T-helper 2 cell treated with Interferon-gamma antibody and Interleukin-4, amounts not matched to agents 5 μg/mL and 100 μg/mL, for 36 hours (primary cell): ENCODE measurements at regions not wholly inside any gene's neighbourhood (a gene's known extent, or its start where the extent isn't known, plus 50 kb on each side); places are given as distances from the start of the nearest gene placed in this dataset.

ENCODE experiments used
- DNase-seq: peaks from one replicate; pipeline ENCODE4 v3.0.0; 2021; ENCODE audit warnings: low spot score
- H3K27ac Mint-ChIP-seq: one replicate; pipeline ENCODE4 v1.8.0; 2021; ENCODE audit warnings: mild to moderate bottlenecking, mixed read lengths
- H3K27me3 Mint-ChIP-seq: one replicate; pipeline ENCODE4 v1.8.0; 2021; ENCODE audit warnings: low read depth, mixed read lengths
- H3K36me3 Mint-ChIP-seq: one replicate; pipeline ENCODE4 v1.8.0; 2021; ENCODE audit warnings: low read depth, mixed read lengths
- H3K4me1 Mint-ChIP-seq: one replicate; pipeline ENCODE4 v1.8.0; 2021; ENCODE audit warnings: low read depth, mixed read lengths
- H3K4me3 Mint-ChIP-seq: one replicate; pipeline ENCODE4 v1.8.0; 2022; ENCODE audit warnings: mild to moderate bottlenecking, moderate library complexity, mixed read lengths
- H3K9me3 Mint-ChIP-seq: one replicate; pipeline ENCODE4 v1.8.0; 2021; ENCODE audit warnings: mixed read lengths

DNA sequence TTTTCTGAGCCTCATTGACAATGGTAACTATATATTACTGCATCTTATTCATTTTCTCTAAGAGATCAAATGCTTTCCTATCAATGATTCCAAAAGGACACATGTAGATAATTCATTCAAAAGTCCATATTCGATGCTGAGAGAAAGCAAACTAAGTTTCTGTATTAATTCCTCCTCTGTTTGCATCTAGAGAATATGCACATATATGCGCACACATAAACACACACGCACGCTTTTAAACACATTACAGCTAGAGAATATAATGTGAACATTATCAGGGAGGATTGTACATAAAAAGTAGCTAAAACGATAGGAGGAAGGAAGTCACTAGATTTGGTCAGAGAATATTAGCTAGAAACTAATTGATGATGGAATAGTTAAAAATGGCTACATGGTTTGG, 379.0 kb upstream of the NETO1 start:
- peaks cover 26% of the 10 kb centered on the region for H3K9me3 Mint-ChIP-seq
- no peak overlapping the region for H3K4me3 Mint-ChIP-seq
- no peaks in the 10 kb centered on the region for H3K4me1 Mint-ChIP-seq
- no peak overlapping the region for H3K27ac Mint-ChIP-seq
- no peak for DNase-seq
- no peaks in the 10 kb centered on the region for H3K27me3 Mint-ChIP-seq
- H3K36me3 Mint-ChIP-seq: no peaks in the 10 kb centered on the region

DNA sequence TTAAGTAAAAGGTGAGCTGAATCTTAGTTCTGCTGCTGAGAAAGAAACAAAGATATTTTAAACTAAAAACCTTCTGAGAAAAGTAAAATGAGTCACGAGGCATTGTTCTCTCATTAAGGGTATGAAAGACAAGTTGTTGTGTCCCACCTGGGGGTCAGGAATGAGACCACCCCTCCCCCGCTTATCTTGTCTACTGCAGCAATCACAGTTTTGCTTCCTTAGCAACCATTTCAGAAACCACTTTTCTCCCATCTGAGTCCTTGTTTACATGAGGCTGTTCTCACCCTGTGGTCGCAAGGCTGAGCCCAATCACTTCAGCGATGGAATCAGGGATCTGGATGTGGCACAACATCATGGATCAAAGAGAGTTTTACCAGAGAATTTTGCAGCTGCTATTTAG, 377.6 kb upstream of the NETO1 start:
- H3K27me3 Mint-ChIP-seq: no peaks in the 10 kb centered on the region
- H3K27ac Mint-ChIP-seq: no peak overlapping the region
- H3K9me3 Mint-ChIP-seq: peaks cover 22% of the 10 kb centered on the region
- no peak overlapping the region for H3K4me3 Mint-ChIP-seq
- H3K4me1 Mint-ChIP-seq: no peaks in the 10 kb centered on the region
- no peak for DNase-seq
- H3K36me3 Mint-ChIP-seq: no peaks in the 10 kb centered on the region

DNA sequence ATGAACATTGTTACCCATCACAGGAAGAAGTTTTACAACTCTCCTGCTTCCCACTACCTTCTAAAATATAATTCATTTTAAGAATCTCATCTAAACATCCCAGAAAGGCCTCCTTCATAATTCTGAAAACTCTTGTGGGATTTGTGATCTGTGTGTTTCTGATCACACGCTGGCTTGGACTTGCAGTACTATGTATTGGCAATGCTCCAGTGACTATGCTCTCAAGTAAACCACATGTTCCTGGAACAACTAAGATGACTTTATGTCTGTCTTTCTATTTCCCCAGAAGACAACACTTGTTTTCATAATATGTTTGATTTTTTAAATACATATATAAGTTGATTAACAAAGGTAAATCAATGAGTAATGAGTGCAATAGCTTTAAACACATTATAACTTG, 376.6 kb upstream of the NETO1 start:
- H3K27me3 Mint-ChIP-seq: no peaks in the 10 kb centered on the region
- H3K4me1 Mint-ChIP-seq: no peaks in the 10 kb centered on the region
- DNase-seq: no peak
- no peaks in the 10 kb centered on the region for H3K36me3 Mint-ChIP-seq
- peaks cover 19% of the 10 kb centered on the region for H3K9me3 Mint-ChIP-seq
- H3K4me3 Mint-ChIP-seq: no peak overlapping the region
- H3K27ac Mint-ChIP-seq: no peak overlapping the region

DNA sequence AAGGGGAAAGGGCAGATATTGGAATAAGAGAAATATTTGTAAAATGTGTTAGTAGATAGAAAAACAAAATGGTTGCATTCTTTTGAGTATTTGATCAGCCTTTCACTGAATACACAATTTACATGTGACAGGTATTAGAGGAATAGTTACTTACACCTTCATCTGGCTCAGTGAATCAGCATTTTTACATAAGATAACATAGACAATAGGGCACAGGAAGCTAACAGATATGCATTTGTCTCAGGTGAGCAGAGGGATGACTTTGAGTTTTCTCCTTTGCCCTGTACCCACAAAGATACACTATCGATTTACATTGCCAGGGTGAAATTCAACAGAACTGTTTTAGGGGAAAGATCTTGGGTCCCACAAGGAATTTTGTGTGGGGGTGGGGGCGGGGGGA, 373.1 kb upstream of the NETO1 start:
- Mint-ChIP-seq H3K9me3 (peaks cover 21% of the 10 kb centered on the region), H3K4me1 (no peaks in the 10 kb centered on the region), H3K36me3 (no peaks in the 10 kb centered on the region), H3K27ac (no peak overlapping the region), H3K27me3 (no peaks in the 10 kb centered on the region), H3K4me3 (no peak overlapping the region)
- no peak for DNase-seq

DNA sequence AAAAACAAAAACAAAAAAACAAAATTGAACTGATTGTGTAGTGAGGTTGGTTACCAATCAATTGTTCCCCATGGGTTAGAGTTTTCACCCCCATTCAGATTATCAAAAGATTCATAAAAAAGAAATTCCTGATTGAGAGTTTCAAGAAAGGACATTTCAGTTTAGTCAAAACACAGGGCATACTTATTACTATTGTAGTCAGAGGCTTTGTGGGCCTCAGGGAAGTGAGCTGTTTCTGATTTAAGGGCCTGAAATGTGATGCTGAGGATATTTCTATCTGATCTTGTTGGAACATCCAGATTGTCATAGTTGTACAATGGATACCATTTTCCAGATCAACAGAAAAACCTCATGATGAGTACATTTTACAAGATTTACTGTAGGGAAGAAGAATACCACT, 368.1 kb upstream of the NETO1 start:
- Mint-ChIP-seq H3K36me3 (no peaks in the 10 kb centered on the region), H3K27ac (no peak overlapping the region), H3K4me1 (no peaks in the 10 kb centered on the region), H3K27me3 (no peaks in the 10 kb centered on the region), H3K9me3 (peaks cover 14% of the 10 kb centered on the region), H3K4me3 (no peak overlapping the region)
- DNase-seq: no peak

DNA sequence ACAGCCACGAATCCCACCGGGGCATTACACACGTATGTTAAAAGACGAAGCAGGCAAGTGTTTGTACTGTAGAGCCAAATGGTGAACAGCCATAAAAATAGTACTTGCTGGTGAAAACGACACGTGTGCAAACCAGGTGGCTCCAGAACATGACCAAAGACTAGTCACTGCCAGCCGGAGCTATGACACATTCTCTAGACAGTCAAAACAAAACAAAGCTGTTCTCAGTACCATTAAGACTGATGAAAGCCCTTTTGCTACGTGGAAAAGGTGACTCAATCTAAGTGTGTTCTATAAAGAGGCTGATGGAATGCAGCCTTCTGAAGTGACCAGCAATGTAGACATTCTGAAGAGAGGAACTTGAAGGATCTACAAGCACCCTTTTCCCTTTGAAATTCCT, 367.7 kb upstream of the NETO1 start:
- H3K27ac Mint-ChIP-seq: no peak overlapping the region
- H3K36me3 Mint-ChIP-seq: no peaks in the 10 kb centered on the region

DNA sequence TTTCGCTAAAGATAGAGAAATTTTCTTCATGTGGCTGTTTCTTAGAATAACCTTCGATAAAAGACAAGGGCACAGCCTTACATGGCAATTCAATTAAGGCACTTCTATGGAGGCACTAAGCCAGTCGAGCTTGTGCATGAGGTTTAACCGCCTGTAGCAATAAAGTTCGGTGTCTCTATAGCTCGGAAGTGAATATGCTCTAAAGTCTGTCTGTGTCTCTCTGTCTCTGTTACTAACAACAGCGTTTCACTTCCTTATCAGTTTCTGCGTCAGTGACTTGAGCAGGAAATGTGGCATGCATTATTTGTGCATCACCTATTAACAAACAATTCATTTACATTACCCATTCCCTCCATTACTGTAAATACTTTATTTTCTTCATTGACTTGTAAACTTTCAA, 365.1 kb upstream of the NETO1 start:
- no peaks in the 10 kb centered on the region for H3K36me3 Mint-ChIP-seq
- no peak overlapping the region for H3K4me3 Mint-ChIP-seq
- H3K9me3 Mint-ChIP-seq: peaks cover 14% of the 10 kb centered on the region
- H3K27me3 Mint-ChIP-seq: no peaks in the 10 kb centered on the region
- no peak for DNase-seq
- no peak overlapping the region for H3K27ac Mint-ChIP-seq
- no peaks in the 10 kb centered on the region for H3K4me1 Mint-ChIP-seq

More for the DNA sequence above, 367.7 kb upstream of the NETO1 start:
- Mint-ChIP-seq H3K4me1 (no peaks in the 10 kb centered on the region), H3K9me3 (peaks cover 18% of the 10 kb centered on the region), H3K27me3 (no peaks in the 10 kb centered on the region), H3K4me3 (no peak overlapping the region)
- DNase-seq: no peak

DNA sequence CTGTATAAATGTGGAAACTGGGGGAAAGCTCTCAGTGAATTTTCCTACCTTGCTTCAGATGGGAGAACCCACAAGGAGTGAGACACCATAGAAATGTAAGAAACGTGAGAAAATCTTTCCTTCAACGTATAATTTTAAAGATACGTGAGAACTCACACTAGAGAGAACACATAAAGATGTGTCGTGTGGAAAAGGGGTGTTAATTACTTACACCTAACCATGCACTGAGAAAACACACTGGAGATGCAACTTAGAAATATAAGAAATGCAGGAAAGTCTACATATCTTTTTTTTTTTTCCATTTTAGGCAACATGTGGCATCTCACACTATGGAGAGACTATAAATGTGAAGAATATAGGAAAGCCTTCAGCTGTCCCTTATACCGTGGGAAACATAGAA, 352.9 kb upstream of the NETO1 start:
- Mint-ChIP-seq H3K36me3 (no peaks in the 10 kb centered on the region), H3K27ac (no peak overlapping the region), H3K4me3 (no peak overlapping the region), H3K4me1 (no peaks in the 10 kb centered on the region), H3K9me3 (peaks cover 33% of the 10 kb centered on the region), H3K27me3 (no peaks in the 10 kb centered on the region)
- DNase-seq: no peak

DNA sequence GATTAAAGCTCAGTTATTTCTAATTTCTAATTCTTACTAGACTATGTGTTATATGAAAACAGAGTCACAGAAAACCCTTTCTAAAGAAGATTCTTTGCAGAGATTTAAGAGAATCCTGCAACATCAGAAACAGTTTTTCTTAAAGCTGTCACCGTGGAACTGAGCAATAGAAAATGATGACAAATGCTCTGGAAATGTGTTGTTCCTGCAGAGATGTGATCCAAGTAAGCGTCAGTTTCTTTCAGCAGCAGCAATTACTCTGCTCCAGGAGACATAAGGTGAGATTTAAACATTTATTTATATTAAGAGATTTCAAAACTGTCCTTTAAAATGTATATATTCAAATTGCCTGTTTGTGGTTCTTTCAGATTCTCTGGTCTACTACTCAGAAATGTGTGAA, 350.5 kb upstream of the NETO1 start:
- no peak for DNase-seq
- no peak overlapping the region for H3K4me3 Mint-ChIP-seq
- no peaks in the 10 kb centered on the region for H3K36me3 Mint-ChIP-seq
- H3K4me1 Mint-ChIP-seq: no peaks in the 10 kb centered on the region
- no peak overlapping the region for H3K27ac Mint-ChIP-seq
- peaks cover 32% of the 10 kb centered on the region for H3K9me3 Mint-ChIP-seq
- H3K27me3 Mint-ChIP-seq: no peaks in the 10 kb centered on the region

DNA sequence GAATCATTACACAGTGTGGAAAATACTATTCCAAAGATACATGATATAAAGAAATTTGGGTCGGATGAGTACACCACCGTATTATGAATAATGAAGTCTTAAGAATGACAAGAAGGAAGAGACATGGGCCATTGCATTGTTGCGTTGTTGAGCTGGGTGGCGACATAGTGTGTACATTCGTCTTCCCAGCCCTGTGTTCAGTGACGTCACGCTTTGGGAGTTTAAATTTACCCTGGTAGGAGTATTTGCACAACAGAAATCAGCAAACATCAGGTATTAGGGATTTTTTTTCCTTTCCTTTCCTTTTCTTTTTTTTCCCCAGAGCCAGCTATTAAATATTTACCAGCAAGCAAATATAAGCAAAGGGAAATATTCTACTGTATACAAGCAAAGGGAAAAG, 347.2 kb upstream of the NETO1 start:
- DNase-seq: no peak
- H3K4me1 Mint-ChIP-seq: no peaks in the 10 kb centered on the region
- H3K27ac Mint-ChIP-seq: no peak overlapping the region
- H3K9me3 Mint-ChIP-seq: peaks cover 23% of the 10 kb centered on the region
- no peak overlapping the region for H3K4me3 Mint-ChIP-seq
- H3K27me3 Mint-ChIP-seq: no peaks in the 10 kb centered on the region
- no peaks in the 10 kb centered on the region for H3K36me3 Mint-ChIP-seq

DNA sequence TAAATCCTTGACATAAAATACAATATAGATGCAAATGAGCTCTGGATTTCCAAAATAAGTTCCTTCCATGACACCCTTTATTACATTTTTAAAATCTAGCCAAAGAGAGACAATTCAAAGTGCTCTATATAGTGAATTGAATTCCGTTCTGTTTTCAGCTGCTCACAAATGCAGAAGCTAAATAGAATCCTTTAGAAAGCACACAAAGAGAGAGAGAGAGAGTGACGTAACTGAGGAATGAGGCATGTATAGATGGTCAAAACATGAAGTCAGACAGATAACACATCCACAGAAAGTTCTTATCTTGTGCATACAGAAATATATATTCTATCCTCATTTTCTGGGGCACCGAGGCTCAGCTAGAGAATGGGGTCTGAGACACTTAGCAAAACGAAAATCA, 344.7 kb upstream of the NETO1 start:
- Mint-ChIP-seq H3K36me3 (no peaks in the 10 kb centered on the region), H3K27me3 (no peaks in the 10 kb centered on the region), H3K4me1 (no peaks in the 10 kb centered on the region), H3K27ac (no peak overlapping the region), H3K4me3 (no peak overlapping the region), H3K9me3 (peaks cover 23% of the 10 kb centered on the region)
- no peak for DNase-seq

DNA sequence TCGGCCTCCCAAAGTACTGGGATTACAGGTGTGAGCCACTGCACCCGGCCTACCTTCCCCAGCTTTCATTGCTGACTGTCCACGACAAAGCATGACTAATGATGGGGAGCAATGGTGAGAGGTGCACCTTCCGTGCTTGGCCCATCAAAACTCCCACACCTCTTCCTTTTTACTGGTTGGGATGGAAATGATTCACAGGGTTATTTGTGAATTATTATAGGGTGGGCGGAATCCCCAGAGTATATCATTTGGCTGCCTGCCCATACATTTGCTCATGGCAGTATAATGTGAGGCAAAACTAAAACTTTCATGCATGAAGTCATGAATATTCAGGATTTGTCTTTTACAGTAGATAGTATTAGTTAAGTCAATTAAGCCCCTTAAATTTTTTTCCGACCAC, 334.2 kb upstream of the NETO1 start:
- H3K27me3 Mint-ChIP-seq: no peaks in the 10 kb centered on the region
- H3K27ac Mint-ChIP-seq: no peak overlapping the region
- no peaks in the 10 kb centered on the region for H3K4me1 Mint-ChIP-seq
- no peaks in the 10 kb centered on the region for H3K36me3 Mint-ChIP-seq
- peaks cover 5% of the 10 kb centered on the region for H3K9me3 Mint-ChIP-seq
- no peak for DNase-seq
- no peak overlapping the region for H3K4me3 Mint-ChIP-seq

DNA sequence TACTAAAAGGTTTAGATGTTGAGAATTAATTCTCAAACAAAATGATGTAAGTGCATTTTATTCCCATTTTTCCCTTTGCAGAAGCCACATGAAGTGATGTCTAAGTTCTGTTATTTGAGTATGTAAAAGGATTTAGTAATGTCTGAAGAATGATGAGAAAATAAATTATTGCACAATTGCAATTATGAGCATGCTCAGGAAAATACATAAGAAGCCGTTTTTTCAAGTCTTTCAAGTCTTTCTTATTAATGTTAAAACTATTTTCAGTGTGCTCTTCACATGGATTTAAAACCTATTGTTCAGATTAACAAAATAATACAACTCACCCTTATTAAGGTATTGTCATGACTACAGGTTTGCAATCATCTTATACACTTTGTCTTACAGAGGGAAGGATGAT, 331.4 kb upstream of the NETO1 start:
- H3K27ac Mint-ChIP-seq: no peak overlapping the region
- H3K9me3 Mint-ChIP-seq: no peaks in the 10 kb centered on the region
- H3K36me3 Mint-ChIP-seq: no peaks in the 10 kb centered on the region
- no peak overlapping the region for H3K4me3 Mint-ChIP-seq
- no peak for DNase-seq
- H3K4me1 Mint-ChIP-seq: no peaks in the 10 kb centered on the region
- no peaks in the 10 kb centered on the region for H3K27me3 Mint-ChIP-seq

DNA sequence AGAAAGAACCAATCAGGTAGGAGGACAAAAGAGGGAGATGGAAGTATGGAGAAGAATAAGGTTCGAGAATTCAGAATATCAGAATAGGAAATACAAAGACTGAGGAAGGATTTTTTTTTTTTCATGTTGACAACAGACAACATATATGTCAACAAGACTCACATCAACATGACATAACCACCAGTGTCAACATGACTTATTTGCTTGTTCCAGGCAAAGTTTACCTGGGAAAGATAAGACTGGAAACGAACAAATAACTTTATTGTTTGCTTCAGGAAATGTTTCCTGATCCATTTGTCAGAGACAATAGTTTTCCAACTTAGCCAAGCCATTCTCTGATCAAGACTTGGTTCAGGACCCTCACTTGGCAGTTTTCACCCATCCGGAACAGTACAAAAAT, 321.9 kb upstream of the NETO1 start:
- Mint-ChIP-seq H3K9me3 (no peaks in the 10 kb centered on the region), H3K27me3 (no peaks in the 10 kb centered on the region), H3K4me3 (no peak overlapping the region), H3K4me1 (no peaks in the 10 kb centered on the region), H3K36me3 (no peaks in the 10 kb centered on the region), H3K27ac (no peak overlapping the region)
- no peak for DNase-seq

DNA sequence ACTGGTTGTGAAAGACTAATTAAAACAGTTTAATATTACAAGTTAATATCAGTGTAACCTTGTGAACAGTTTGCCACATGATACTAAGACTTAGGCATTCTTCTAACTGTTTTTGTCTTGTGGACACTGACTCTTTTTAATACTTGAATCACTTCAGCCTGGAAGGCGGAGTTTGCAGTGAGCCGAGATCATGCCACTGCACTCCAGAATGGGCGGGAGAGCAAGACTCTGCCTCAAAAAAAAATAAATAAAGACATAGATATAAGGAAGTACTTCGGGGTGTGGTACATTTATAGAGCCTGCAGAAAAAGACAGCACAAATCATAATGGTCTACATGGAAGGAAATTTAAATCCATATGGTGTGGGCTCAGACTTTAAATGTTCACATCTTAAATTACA, 300.4 kb upstream of the NETO1 start:
- Mint-ChIP-seq H3K27ac (no peak overlapping the region), H3K9me3 (peaks cover 4% of the 10 kb centered on the region), H3K4me1 (no peaks in the 10 kb centered on the region), H3K4me3 (no peak overlapping the region), H3K27me3 (no peaks in the 10 kb centered on the region), H3K36me3 (no peaks in the 10 kb centered on the region)
- no peak for DNase-seq

DNA sequence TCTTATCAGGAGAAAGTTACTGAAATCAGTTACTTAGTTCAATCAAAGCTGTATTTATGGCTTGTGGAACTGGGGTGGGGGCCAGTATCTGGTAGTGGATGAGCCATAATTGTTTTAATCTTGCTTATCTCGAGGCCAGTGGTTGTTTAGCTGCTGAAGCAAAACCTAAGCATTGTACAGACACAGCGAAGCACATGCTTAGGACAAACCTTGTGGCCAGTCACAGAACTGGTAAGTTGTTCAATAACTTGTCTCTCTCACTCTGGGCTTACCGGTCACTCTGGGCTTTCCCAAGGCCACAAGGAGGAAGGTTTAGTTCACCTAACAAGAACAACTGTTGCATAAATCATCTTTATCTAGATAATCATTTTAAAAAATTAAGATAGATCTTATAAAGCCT, 296.6 kb upstream of the NETO1 start:
- no peaks in the 10 kb centered on the region for H3K27me3 Mint-ChIP-seq
- no peak for DNase-seq
- H3K36me3 Mint-ChIP-seq: no peaks in the 10 kb centered on the region
- peaks cover 4% of the 10 kb centered on the region for H3K9me3 Mint-ChIP-seq
- H3K27ac Mint-ChIP-seq: no peak overlapping the region
- no peak overlapping the region for H3K4me3 Mint-ChIP-seq
- no peaks in the 10 kb centered on the region for H3K4me1 Mint-ChIP-seq
